ENCODE measurements at regions not wholly inside any gene's neighbourhood (a gene's known extent, or its start where the extent isn't known, plus 50 kb on each side); places are given as distances from the start of the nearest gene placed in this dataset.

DNA sequence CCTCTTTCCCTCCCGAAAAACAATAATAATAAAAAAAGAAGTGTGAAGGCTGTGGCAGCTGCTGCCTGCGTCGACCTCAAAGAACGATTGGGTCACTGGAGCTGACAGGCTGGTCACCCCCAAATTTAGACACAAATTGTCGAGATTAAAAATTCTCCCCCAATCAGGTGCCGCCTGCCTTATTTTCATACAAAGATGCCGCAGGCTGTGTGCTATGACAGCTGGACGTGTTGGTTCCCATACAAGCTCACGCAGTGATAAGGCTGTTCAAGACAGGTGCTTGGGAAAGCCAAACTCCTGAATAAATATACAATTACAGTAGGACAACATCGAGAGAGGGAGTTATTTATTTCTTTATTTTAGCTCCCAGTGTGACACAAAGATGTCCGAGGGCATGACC, 1041.8 kb downstream of the VRK1 start:
- WGBS, 2 donors (ENCODE audit: extremely low coverage in 2 of 2, insufficient read length in 2 of 2, insufficient replicate concordance in 1 of 2) = no CpG with 5 or more reads among the region's 11 CpGs
- H3K9ac ChIP-seq (ENCODE audit: low read depth, low read length, poor library complexity) = no peak overlapping the region

DNA sequence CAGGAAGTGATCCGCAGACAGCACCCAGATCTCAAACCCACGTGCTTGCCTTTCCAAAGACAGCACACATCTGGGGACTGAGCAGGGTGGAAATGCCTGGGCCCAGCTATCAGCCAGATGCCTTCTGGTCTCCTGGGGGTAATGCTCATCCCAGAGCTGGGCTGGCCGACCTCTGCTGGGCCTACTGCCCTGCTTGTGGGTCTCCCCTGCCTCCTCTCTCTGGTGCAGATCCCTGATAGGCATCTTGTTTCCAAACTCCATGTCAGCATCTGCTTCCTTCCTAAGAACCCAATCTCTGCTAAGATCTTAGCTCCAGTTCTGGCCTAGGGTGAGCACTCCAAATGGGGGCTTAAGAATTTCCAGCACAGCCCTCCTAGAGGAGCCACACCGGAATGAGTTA, 1043.0 kb downstream of the VRK1 start:
- Histone ChIP-seq H3K9ac (ENCODE audit: low read depth, low read length, poor library complexity) (no peak overlapping the region), H2AFZ (ENCODE audit: low read length) (no peak overlapping the region), H3K4me1 (ENCODE audit: control insufficient read depth in 2 of 2, insufficient read depth in 1 of 2, low read depth in 1 of 2, low read length in 2 of 2) (no peaks in the 10 kb centered on the region), H3K9me3 (replicated peaks in 1 of 2; ENCODE audit: control insufficient read depth in 2 of 2, insufficient read depth in 1 of 2, low read depth in 1 of 2, low read length in 2 of 2) (no peaks in the 10 kb centered on the region), H3K79me1 (ENCODE audit: low read depth, low read length) (no peaks in the 10 kb centered on the region), H2BK5ac (ENCODE audit: low read length) (no peak overlapping the region), H3K4ac (ENCODE audit: low read length) (no peak overlapping the region), H3K4me3 (ENCODE audit: low read length in 2 of 2) (no peak overlapping the region), H3K14ac (ENCODE audit: low read length) (no peak overlapping the region), H3K23ac (ENCODE audit: low read depth, low read length, poor library complexity) (no peak overlapping the region), H3K27ac (replicated peaks; ENCODE audit: low read length) (no peak overlapping the region), H4K8ac (ENCODE audit: low read depth, low read length) (no peak overlapping the region), H3K27me3 (ENCODE audit: control insufficient read depth in 3 of 3, insufficient read depth in 3 of 3, low read depth in 1 of 3, low read length in 3 of 3) (no peaks in the 10 kb centered on the region), H4K91ac (ENCODE audit: low read depth, low read length, poor library complexity) (no peak overlapping the region), H2AK5ac (ENCODE audit: low read depth, low read length) (no peak overlapping the region), H3K18ac (ENCODE audit: low read length) (no peak overlapping the region), H2BK120ac (ENCODE audit: low read depth, low read length) (no peak overlapping the region), H3K36me3 (replicated peaks in 1 of 2; ENCODE audit: control insufficient read depth in 2 of 2, insufficient read depth in 2 of 2, low read length in 2 of 2) (no peaks in the 10 kb centered on the region), H2BK12ac (ENCODE audit: low read length) (no peak overlapping the region), H2BK15ac (ENCODE audit: low read length) (no peak overlapping the region), H3K4me2 (ENCODE audit: insufficient read depth, low read length, poor library complexity, severe bottlenecking) (no peak overlapping the region)
- WGBS, 2 donors (ENCODE audit: extremely low coverage in 2 of 2, insufficient read length in 2 of 2, insufficient replicate concordance in 1 of 2) = no CpG with 5 or more reads among the region's 4 CpGs
- DNase-seq (ENCODE audit: low spot score) = no peak

More for the DNA sequence above, 1041.8 kb downstream of the VRK1 start:
- Histone ChIP-seq H2BK120ac (ENCODE audit: low read depth, low read length) (no peak overlapping the region), H3K4ac (ENCODE audit: low read length) (no peak overlapping the region), H3K4me1 (ENCODE audit: control insufficient read depth in 2 of 2, insufficient read depth in 1 of 2, low read depth in 1 of 2, low read length in 2 of 2) (no peaks in the 10 kb centered on the region), H2BK5ac (ENCODE audit: low read length) (no peak overlapping the region), H4K91ac (ENCODE audit: low read depth, low read length, poor library complexity) (no peak overlapping the region), H3K4me2 (ENCODE audit: insufficient read depth, low read length, poor library complexity, severe bottlenecking) (no peak overlapping the region), H2AK5ac (ENCODE audit: low read depth, low read length) (no peak overlapping the region), H3K23ac (ENCODE audit: low read depth, low read length, poor library complexity) (no peak overlapping the region), H3K27ac (replicated peaks; ENCODE audit: low read length) (no peak overlapping the region), H3K27me3 (ENCODE audit: control insufficient read depth in 3 of 3, insufficient read depth in 3 of 3, low read depth in 1 of 3, low read length in 3 of 3) (no peaks in the 10 kb centered on the region), H2BK12ac (ENCODE audit: low read length) (no peak overlapping the region), H2BK15ac (ENCODE audit: low read length) (no peak overlapping the region), H3K4me3 (ENCODE audit: low read length in 2 of 2) (no peak overlapping the region), H3K9me3 (replicated peaks in 1 of 2; ENCODE audit: control insufficient read depth in 2 of 2, insufficient read depth in 1 of 2, low read depth in 1 of 2, low read length in 2 of 2) (no peaks in the 10 kb centered on the region), H2AFZ (ENCODE audit: low read length) (no peak overlapping the region), H3K79me1 (ENCODE audit: low read depth, low read length) (no peaks in the 10 kb centered on the region), H4K8ac (ENCODE audit: low read depth, low read length) (no peak overlapping the region), H3K14ac (ENCODE audit: low read length) (no peak overlapping the region), H3K18ac (ENCODE audit: low read length) (no peak overlapping the region), H3K36me3 (replicated peaks in 1 of 2; ENCODE audit: control insufficient read depth in 2 of 2, insufficient read depth in 2 of 2, low read length in 2 of 2) (no peaks in the 10 kb centered on the region)
- no peak for DNase-seq (ENCODE audit: low spot score)

DNA sequence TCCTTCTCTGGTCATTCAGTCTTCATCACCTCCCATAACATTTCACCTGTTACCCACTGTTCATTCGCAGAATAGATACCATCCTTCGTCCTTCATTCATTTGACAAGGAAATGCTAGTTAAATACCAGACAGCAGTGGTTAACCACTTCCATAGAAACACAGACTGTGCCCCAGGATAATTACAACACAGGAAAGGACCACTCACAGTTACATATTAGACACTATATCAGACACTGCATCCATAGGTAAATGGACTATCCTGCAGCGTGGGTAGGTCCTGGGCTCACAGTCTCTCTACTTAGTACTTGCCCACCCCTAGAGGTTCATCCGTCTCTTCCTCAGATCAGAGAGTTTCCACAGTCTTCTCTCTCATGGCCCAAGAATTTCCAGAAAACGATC, 1044.6 kb downstream of the VRK1 start:
- no peak overlapping the region for H2BK120ac ChIP-seq (ENCODE audit: low read depth, low read length)
- DNase-seq (ENCODE audit: low spot score) = no peak
- H3K79me1 ChIP-seq (ENCODE audit: low read depth, low read length) = no peaks in the 10 kb centered on the region
- H2BK5ac ChIP-seq (ENCODE audit: low read length) = no peak overlapping the region
- peaks cover 0 to 5% (median 0%) of the 10 kb centered on the region in 3 experiments for H3K27me3 ChIP-seq (ENCODE audit: control insufficient read depth in 3 of 3, insufficient read depth in 3 of 3, low read depth in 1 of 3, low read length in 3 of 3)
- no peaks in the 10 kb centered on the region for H3K9me3 ChIP-seq (replicated peaks in 1 of 2; ENCODE audit: control insufficient read depth in 2 of 2, insufficient read depth in 1 of 2, low read depth in 1 of 2, low read length in 2 of 2)
- no peak overlapping the region for H3K14ac ChIP-seq (ENCODE audit: low read length)
- no peak overlapping the region for H2AK5ac ChIP-seq (ENCODE audit: low read depth, low read length)
- H3K4me2 ChIP-seq (ENCODE audit: insufficient read depth, low read length, poor library complexity, severe bottlenecking) = no peak overlapping the region
- no peak overlapping the region for H3K27ac ChIP-seq (replicated peaks; ENCODE audit: low read length)
- H2AFZ ChIP-seq (ENCODE audit: low read length) = no peak overlapping the region
- H3K4me1 ChIP-seq (ENCODE audit: control insufficient read depth in 2 of 2, insufficient read depth in 1 of 2, low read depth in 1 of 2, low read length in 2 of 2) = no peaks in the 10 kb centered on the region
- H3K4ac ChIP-seq (ENCODE audit: low read length) = no peak overlapping the region
- no peak overlapping the region for H4K8ac ChIP-seq (ENCODE audit: low read depth, low read length)
- H3K23ac ChIP-seq (ENCODE audit: low read depth, low read length, poor library complexity) = no peak overlapping the region
- WGBS, 2 donors (ENCODE audit: extremely low coverage in 2 of 2, insufficient read length in 2 of 2, insufficient replicate concordance in 1 of 2) = no CpG with 5 or more reads among the region's 5 CpGs
- no peak overlapping the region for H4K91ac ChIP-seq (ENCODE audit: low read depth, low read length, poor library complexity)
- no peaks in the 10 kb centered on the region for H3K36me3 ChIP-seq (replicated peaks in 1 of 2; ENCODE audit: control insufficient read depth in 2 of 2, insufficient read depth in 2 of 2, low read length in 2 of 2)
- H3K18ac ChIP-seq (ENCODE audit: low read length) = no peak overlapping the region
- H2BK15ac ChIP-seq (ENCODE audit: low read length) = no peak overlapping the region
- H3K9ac ChIP-seq (ENCODE audit: low read depth, low read length, poor library complexity) = no peak overlapping the region
- no peak overlapping the region for H2BK12ac ChIP-seq (ENCODE audit: low read length)
- no peak overlapping the region for H3K4me3 ChIP-seq (ENCODE audit: low read length in 2 of 2)

DNA sequence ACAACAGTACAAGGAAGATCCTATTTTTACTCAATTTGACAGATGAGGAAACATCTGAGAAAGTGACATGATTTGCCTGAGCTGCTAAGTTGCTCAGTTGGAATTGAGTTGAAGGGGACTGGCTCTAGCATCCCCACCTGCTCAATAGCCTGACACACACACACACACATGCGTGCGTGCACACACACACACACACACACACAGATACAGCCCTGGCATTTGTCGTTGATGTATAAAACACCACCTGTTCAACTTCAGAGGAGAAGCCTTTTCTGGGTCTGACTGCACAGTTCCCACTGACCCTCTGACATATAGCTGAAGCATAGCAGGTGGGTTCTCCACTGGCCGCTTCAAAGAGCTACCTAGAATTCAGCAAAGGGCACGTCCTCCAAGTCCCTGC, 1045.9 kb downstream of the VRK1 start:
- H2AFZ ChIP-seq (ENCODE audit: low read length) = no peak overlapping the region

More for the DNA sequence above, 1045.9 kb downstream of the VRK1 start:
- no peak overlapping the region for H3K9ac ChIP-seq (ENCODE audit: low read depth, low read length, poor library complexity)
- no peak overlapping the region for H4K91ac ChIP-seq (ENCODE audit: low read depth, low read length, poor library complexity)
- no peak overlapping the region for H2BK12ac ChIP-seq (ENCODE audit: low read length)
- no peaks in the 10 kb centered on the region for H3K79me1 ChIP-seq (ENCODE audit: low read depth, low read length)
- peaks cover 0 to 5% (median 0%) of the 10 kb centered on the region in 3 experiments for H3K27me3 ChIP-seq (ENCODE audit: control insufficient read depth in 3 of 3, insufficient read depth in 3 of 3, low read depth in 1 of 3, low read length in 3 of 3)
- H2BK120ac ChIP-seq (ENCODE audit: low read depth, low read length) = no peak overlapping the region
- no peak overlapping the region for H3K27ac ChIP-seq (replicated peaks; ENCODE audit: low read length)
- DNase-seq (ENCODE audit: low spot score) = no peak
- H2BK5ac ChIP-seq (ENCODE audit: low read length) = no peak overlapping the region
- H4K8ac ChIP-seq (ENCODE audit: low read depth, low read length) = no peak overlapping the region
- no peak overlapping the region for H3K4me3 ChIP-seq (ENCODE audit: low read length in 2 of 2)
- no peak overlapping the region for H2AK5ac ChIP-seq (ENCODE audit: low read depth, low read length)
- H3K9me3 ChIP-seq (replicated peaks in 1 of 2; ENCODE audit: control insufficient read depth in 2 of 2, insufficient read depth in 1 of 2, low read depth in 1 of 2, low read length in 2 of 2) = no peaks in the 10 kb centered on the region
- H3K18ac ChIP-seq (ENCODE audit: low read length) = peak overlapping the region; percentile 33
- no peaks in the 10 kb centered on the region for H3K4me1 ChIP-seq (ENCODE audit: control insufficient read depth in 2 of 2, insufficient read depth in 1 of 2, low read depth in 1 of 2, low read length in 2 of 2)
- no CpG with 5 or more reads among the region's 5 CpGs for WGBS, 2 donors (ENCODE audit: extremely low coverage in 2 of 2, insufficient read length in 2 of 2, insufficient replicate concordance in 1 of 2)
- no peak overlapping the region for H3K23ac ChIP-seq (ENCODE audit: low read depth, low read length, poor library complexity)
- no peaks in the 10 kb centered on the region for H3K36me3 ChIP-seq (replicated peaks in 1 of 2; ENCODE audit: control insufficient read depth in 2 of 2, insufficient read depth in 2 of 2, low read length in 2 of 2)
- H3K4me2 ChIP-seq (ENCODE audit: insufficient read depth, low read length, poor library complexity, severe bottlenecking) = no peak overlapping the region
- H3K14ac ChIP-seq (ENCODE audit: low read length) = no peak overlapping the region
- H2BK15ac ChIP-seq (ENCODE audit: low read length) = no peak overlapping the region
- H3K4ac ChIP-seq (ENCODE audit: low read length) = no peak overlapping the region
